Natural killer cell (primary cell): ENCODE measurements at regions not wholly inside any gene's neighbourhood (a gene's known extent, or its start where the extent isn't known, plus 50 kb on each side); places are given as distances from the start of the nearest gene placed in this dataset.

ENCODE experiments used
- ATAC-seq, 3 donors: fragments of 150-1000 bp in 2 of 3; fragments of 200-7000 bp in 1 of 3; cut with Tn5 transposase; 1 replicate in 1 of 3; 2 replicates in 2 of 3; pipeline ENCODE4 v1.10.0; 2021; ENCODE audit warnings: mild to moderate bottlenecking in 2 of 3, moderate library complexity in 2 of 3
- DNase-seq, 2 donors: peaks; one replicate each; pipeline versions ENCODE4 v3.0.0 to v3.0.0-alpha.2; 2013 to 2021; ENCODE audit warnings: mixed read lengths in 1 of 2
- H3K27ac ChIP-seq: one replicate; pipeline ENCODE4 v1.5.1; 2013; ENCODE audit warnings: mild to moderate bottlenecking, low read length
- H3K27me3 ChIP-seq: one replicate; pipeline ENCODE4 v1.6.1; 2013; ENCODE audit warnings: low read length; ENCODE audit not compliant: control insufficient read depth, insufficient read depth
- H3K36me3 ChIP-seq: one replicate; pipeline ENCODE4 v1.6.1; 2013; ENCODE audit warnings: low read length; ENCODE audit not compliant: control insufficient read depth, insufficient read depth
- H3K4me1 ChIP-seq: one replicate; pipeline ENCODE4 v1.6.1; 2013; ENCODE audit warnings: low read length; ENCODE audit not compliant: control insufficient read depth, insufficient read depth
- H3K4me3 ChIP-seq: one replicate; pipeline ENCODE4 v1.5.1; 2013; ENCODE audit warnings: low read length
- H3K9me3 ChIP-seq: one replicate; pipeline ENCODE4 v1.6.1; 2013; ENCODE audit warnings: low read length; ENCODE audit not compliant: control insufficient read depth, insufficient read depth
- H3K27ac Mint-ChIP-seq, 2 donors: one replicate each; pipeline ENCODE4 v1.8.0; 2022; ENCODE audit warnings: mild to moderate bottlenecking in 2 of 2, mixed read lengths in 2 of 2, moderate library complexity in 1 of 2
- H3K27me3 Mint-ChIP-seq, 2 donors: one replicate each; pipeline ENCODE4 v1.8.0; 2022; ENCODE audit warnings: low read depth in 2 of 2, mixed read lengths in 2 of 2
- H3K36me3 Mint-ChIP-seq: one replicate; pipeline ENCODE4 v1.8.0; 2022; ENCODE audit warnings: mixed read lengths
- H3K4me1 Mint-ChIP-seq, 2 donors: one replicate each; pipeline ENCODE4 v1.8.0; 2022; ENCODE audit warnings: mixed read lengths in 2 of 2
- H3K4me3 Mint-ChIP-seq: one replicate; pipeline ENCODE4 v1.8.0; 2022; ENCODE audit warnings: mild to moderate bottlenecking, moderate library complexity, mixed read lengths
- H3K9me3 Mint-ChIP-seq, 2 donors: one replicate each; pipeline ENCODE4 v1.8.0; 2022; ENCODE audit warnings: mixed read lengths in 2 of 2
- CTCF ChIP-seq: fragments of 200-600 bp; IDR thresholded peaks from one replicate; pipeline ENCODE4 v1.8.0; 2022; ENCODE audit warnings: antibody characterized with exemption
- whole genome bisulfite sequencing: methylation state at CpG from one replicate; pipeline ENCODE4 v1.1.7; 2013; ENCODE audit warnings: missing lambda C conversion rate; ENCODE audit not compliant: insufficient coverage; 5-methylcytosine and 5-hydroxymethylcytosine counted together
- intact Hi-C: fragments of 100-400 bp; cut with micrococcal nuclease; formaldehyde crosslinking; loops from one replicate; pipeline ENCODE4 v1.14.2; 2022

GRCh38 chr2:5125017-5125730, 567.0 kb upstream of the SOX11 start:
- no peak for ATAC-seq
- TF ChIP-seq CTCF, result no peak
- Histone ChIP-seq H3K36me3 (no peaks in the 10 kb centered on the region), H3K4me1 (no peaks in the 10 kb centered on the region), H3K27me3 (no peaks in the 10 kb centered on the region), H3K27ac (no peak overlapping the region), H3K9me3 (peaks cover 5% of the 10 kb centered on the region), H3K4me3 (no peak overlapping the region)
- H3K27ac Mint-ChIP-seq, result no peak overlapping the region
- H3K36me3 Mint-ChIP-seq, result no peaks in the 10 kb centered on the region
- intact Hi-C loops, result no loop called here
- H3K4me1 Mint-ChIP-seq, result no peaks in the 10 kb centered on the region
- peaks cover 9 to 10% of the 10 kb centered on the region in 2 donors for H3K9me3 Mint-ChIP-seq
- no peaks in the 10 kb centered on the region for H3K27me3 Mint-ChIP-seq
- no peak for DNase-seq
- WGBS, result 47% methylated on average over 1 of the region's 2 CpGs
- H3K4me3 Mint-ChIP-seq, result no peak overlapping the region

DNA sequence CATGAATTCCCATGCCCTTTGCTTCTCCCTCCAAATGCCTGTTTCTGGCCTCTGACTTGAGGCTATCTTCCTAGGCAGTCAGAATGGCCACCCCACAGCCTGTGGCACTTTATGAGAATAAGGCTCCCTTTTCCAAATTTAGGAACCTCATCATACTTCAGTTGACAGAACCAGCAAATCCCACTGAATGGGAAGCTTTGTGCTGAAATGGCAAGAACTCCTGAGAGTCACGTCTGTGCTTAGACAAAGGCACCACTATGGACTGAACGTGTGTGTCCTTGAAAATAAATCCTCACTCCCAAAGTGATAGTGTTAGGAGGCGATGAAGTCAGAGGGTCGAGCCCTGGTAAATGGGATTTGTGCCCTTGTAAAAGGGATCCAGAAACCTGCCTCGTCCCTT, 559.9 kb upstream of the SOX11 start:
- no peak overlapping the region for H3K4me3 ChIP-seq
- no peak for DNase-seq
- Mint-ChIP-seq H3K9me3 (peaks cover 16 to 26% of the 10 kb centered on the region in 2 donors), H3K4me1 (no peaks in the 10 kb centered on the region), H3K27me3 (no peaks in the 10 kb centered on the region), H3K4me3 (no peak overlapping the region), H3K36me3 (no peaks in the 10 kb centered on the region), H3K27ac (no peak overlapping the region)
- no peak for TF ChIP-seq CTCF
- 86% methylated on average over 5 of the region's 5 CpGs for WGBS
- H3K27me3 ChIP-seq, result no peaks in the 10 kb centered on the region
- ATAC-seq, result no peak
- no peaks in the 10 kb centered on the region for H3K36me3 ChIP-seq
- intact Hi-C loops, result no loop called here
- peaks cover 16% of the 10 kb centered on the region for H3K9me3 ChIP-seq
- H3K27ac ChIP-seq, result no peak overlapping the region
- no peaks in the 10 kb centered on the region for H3K4me1 ChIP-seq

- Mint-ChIP-seq H3K27ac (no peak overlapping the region), H3K4me1 (no peaks in the 10 kb centered on the region), H3K9me3 (peaks cover 12 to 16% of the 10 kb centered on the region in 2 donors), H3K4me3 (no peak overlapping the region), H3K27me3 (no peaks in the 10 kb centered on the region), H3K36me3 (peaks cover 14% of the 10 kb centered on the region)
- Histone ChIP-seq H3K4me1 (no peaks in the 10 kb centered on the region), H3K9me3 (peaks cover 7% of the 10 kb centered on the region), H3K36me3 (no peaks in the 10 kb centered on the region), H3K27ac (no peak overlapping the region), H3K4me3 (no peak overlapping the region), H3K27me3 (no peaks in the 10 kb centered on the region)
- DNase-seq, result no peak
- no peak for TF ChIP-seq CTCF
- intact Hi-C loops, result no loop called here
- WGBS, result 56% methylated on average over 2 of the region's 2 CpGs
- ATAC-seq, result no peak
Observed at GRCh38 chr2:5140347-5140746, 551.8 kb upstream of the SOX11 start.

DNA sequence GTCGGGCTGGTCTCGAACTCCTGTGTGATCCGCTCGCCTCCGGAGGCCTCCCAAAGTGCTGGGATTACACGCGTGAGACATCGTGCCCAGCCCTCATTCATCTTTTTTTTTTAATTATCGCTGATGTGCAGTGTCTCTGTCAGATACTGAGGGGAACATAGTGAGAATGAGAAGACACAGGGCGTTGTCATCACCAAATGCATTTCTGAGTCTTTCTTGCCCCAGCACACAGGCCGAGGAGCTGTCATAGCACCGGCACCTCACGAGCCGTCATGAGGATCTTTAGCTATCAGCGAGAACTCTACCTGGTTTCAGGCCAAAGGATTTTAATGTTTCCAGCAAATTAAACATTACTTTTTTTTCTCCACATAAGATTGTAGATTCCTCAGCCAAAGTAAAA, 548.0 kb upstream of the SOX11 start:
- DNase-seq, result no peak
- no peak for ATAC-seq
- Histone ChIP-seq H3K4me3 (no peak overlapping the region), H3K4me1 (no peaks in the 10 kb centered on the region), H3K36me3 (no peaks in the 10 kb centered on the region), H3K27ac (no peak overlapping the region), H3K9me3 (peaks cover 9% of the 10 kb centered on the region), H3K27me3 (no peaks in the 10 kb centered on the region)
- H3K27ac Mint-ChIP-seq, result no peak overlapping the region
- no peaks in the 10 kb centered on the region for H3K27me3 Mint-ChIP-seq
- WGBS, result 91% methylated on average over 15 of the region's 15 CpGs
- peaks cover 18 to 20% of the 10 kb centered on the region in 2 donors for H3K9me3 Mint-ChIP-seq
- H3K4me3 Mint-ChIP-seq, result no peak overlapping the region
- TF ChIP-seq CTCF, result no peak
- H3K4me1 Mint-ChIP-seq, result no peaks in the 10 kb centered on the region
- intact Hi-C loops, result no loop called here
- peaks cover 22% of the 10 kb centered on the region for H3K36me3 Mint-ChIP-seq
